Lower lobe of right lung (tissue), 2 donors: ENCODE measurements at regions not wholly inside any gene's neighbourhood (a gene's known extent, or its start where the extent isn't known, plus 50 kb on each side); places are given as distances from the start of the nearest gene placed in this dataset. TPM values are rescaled to one million over a fixed set of nuclear protein-coding genes. Genes with fewer than 3 reads are reported as not detected.
"Not testable (repeated sequence)": the region's sequence is repeated elsewhere in the genome, so short reads cannot be mapped to it uniquely, and the experiment has no call there.

Experiments used
- ATAC-seq, 2 donors: fragments of 200-7000 bp; cut with Tn5 transposase; one replicate each; pipeline ENCODE4 v1.9.1; 2020 to 2022; ENCODE audit warnings: mild to moderate bottlenecking in 2 of 2, moderate library complexity in 2 of 2
- DNase-seq: peaks from one replicate; pipeline ENCODE4 v3.0.0-alpha.2; 2020
- H3K27ac ChIP-seq: fragments of 200-600 bp; one replicate; pipeline ENCODE4 v1.8.0; 2022
- H3K27me3 ChIP-seq: fragments of 200-600 bp; one replicate; pipeline ENCODE4 v1.8.0; 2022; ENCODE audit warnings: low read depth
- H3K36me3 ChIP-seq: fragments of 200-600 bp; one replicate; pipeline ENCODE4 v1.8.0; 2022; ENCODE audit warnings: mild to moderate bottlenecking
- H3K4me1 ChIP-seq: fragments of 200-600 bp; one replicate; pipeline ENCODE4 v1.8.0; 2022
- H3K4me3 ChIP-seq: fragments of 200-600 bp; one replicate; pipeline ENCODE4 v1.8.0; 2022; ENCODE audit warnings: mild to moderate bottlenecking
- H3K9me3 ChIP-seq: fragments of 200-600 bp; one replicate; pipeline ENCODE4 v1.8.0; 2022
- intact Hi-C: fragments of 100-400 bp; cut with DNase I; formaldehyde crosslinking; loops from one replicate; pipeline ENCODE4 v1.11.0; 2022
- microRNA-seq: library from miRNA; unstranded; fragments of <30 nt; microRNA quantifications from one replicate; pipeline ENCODE4 v1.2.0, GENCODE V29; 2020; ENCODE audit warnings: borderline number of aligned reads
- donor health status: DM: no; HTN: yes; CAD: no; lungs with severe emphysema.

DNA sequence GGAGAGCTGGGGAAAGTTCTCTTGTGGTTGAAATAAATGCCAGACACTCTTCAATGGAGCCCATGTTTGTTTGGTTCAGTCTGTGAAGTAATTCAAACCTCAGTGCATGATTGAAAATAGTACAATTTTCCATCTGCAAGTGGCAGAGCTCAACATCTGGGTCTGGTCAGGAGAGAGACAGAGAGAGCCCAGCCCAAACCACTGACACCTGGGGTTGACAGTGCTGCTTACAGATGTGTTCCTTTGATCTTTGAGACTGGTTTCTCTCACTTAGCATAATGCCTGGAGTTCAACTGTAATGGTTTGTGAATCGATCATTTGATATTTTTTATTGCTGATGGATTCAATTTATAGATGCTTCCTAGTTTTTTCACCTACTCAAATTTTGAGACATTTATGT, 137.3 kb upstream of the POTEB2 start:
- H3K27me3 ChIP-seq, H3K4me1 ChIP-seq, ATAC-seq, H3K36me3 ChIP-seq, H3K4me3 ChIP-seq, H3K27ac ChIP-seq, H3K9me3 ChIP-seq, DNase-seq, intact Hi-C loops: not testable (repeated sequence)

DNA sequence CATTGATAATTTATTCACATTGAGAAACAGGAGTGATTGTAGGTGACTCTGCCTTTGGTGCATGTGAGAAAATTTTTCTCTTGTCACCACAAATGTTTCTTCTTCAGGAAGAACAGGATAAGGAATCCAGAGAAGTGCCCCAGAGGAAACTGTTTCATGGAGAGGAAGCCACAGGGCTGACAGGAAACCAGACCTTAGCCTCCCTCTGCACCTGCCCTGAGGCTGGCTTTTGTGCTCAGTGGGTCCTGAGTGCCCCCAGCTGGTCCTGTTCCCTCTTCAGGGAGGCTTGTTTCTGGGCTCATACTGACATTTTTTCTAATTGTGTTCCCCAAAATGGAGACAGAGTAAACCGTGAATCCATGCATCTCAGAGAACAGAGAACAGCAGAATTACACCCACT, 135.8 kb upstream of the POTEB2 start:
- H3K27ac ChIP-seq, DNase-seq, H3K27me3 ChIP-seq, H3K36me3 ChIP-seq, H3K4me3 ChIP-seq, ATAC-seq, H3K4me1 ChIP-seq, intact Hi-C loops, H3K9me3 ChIP-seq: not testable (repeated sequence)

DNA sequence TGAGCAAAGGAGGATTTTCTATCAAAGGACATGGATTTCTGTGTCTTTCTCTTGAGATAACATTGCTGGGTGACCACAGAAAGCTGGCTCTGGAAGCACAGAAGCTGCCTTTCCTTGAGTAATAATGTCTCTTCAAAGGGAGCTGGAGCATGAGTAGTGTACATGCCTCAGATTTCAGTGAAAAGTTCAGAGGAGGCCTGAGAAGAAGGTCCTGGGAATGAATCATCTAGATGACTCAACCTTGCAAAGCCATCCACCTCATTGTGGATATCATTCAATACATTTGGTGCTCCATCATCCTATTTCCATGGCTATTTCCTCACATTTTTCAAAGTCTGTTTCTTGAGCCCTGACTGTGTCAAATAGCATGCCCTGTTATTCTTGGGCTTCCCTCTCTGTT, 125.6 kb upstream of the POTEB2 start:
- ATAC-seq, H3K4me3 ChIP-seq, DNase-seq, intact Hi-C loops, H3K27ac ChIP-seq, H3K36me3 ChIP-seq, H3K27me3 ChIP-seq, H3K4me1 ChIP-seq, H3K9me3 ChIP-seq: not testable (repeated sequence)

DNA sequence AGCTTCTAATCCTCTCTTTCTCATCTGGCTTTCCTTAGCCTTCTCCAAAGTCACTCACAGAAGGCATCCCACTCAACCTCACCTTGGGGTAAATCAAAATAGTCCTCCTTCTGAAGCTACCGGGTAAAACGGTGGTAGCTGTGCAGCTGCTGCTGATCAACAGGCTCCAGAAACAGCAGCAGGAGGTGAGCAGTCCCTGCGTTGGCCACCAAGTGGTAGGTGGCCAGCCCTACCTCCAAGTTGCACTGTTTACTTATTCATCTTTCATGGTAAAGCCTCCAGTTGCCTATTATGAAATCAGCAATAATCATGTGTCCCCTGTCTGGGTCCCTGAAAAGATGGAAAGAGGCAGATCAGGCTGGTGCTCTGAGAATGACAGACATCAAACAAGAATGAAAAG, 125.1 kb upstream of the POTEB2 start:
- H3K27me3 ChIP-seq, H3K27ac ChIP-seq, H3K4me3 ChIP-seq, ATAC-seq, intact Hi-C loops, H3K36me3 ChIP-seq, H3K4me1 ChIP-seq, H3K9me3 ChIP-seq, DNase-seq: not testable (repeated sequence)

DNA sequence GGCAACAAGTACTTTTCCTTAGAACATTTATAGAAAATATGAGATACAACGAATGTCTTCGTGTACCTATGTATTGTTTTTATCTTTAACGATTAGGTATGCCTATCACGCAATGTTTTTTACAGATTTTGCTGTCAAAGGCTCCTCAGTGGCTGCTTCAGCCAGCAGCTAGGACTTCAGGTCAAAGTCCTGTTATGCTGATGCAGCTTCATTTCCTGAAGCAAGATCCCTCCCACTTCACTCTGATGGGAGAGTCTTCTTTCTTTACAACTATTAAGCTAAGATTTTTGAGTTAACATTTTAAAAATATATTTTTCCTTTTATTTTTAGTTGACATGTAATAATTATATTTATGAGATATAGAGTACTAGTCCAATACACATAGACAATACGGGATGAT, 120.7 kb upstream of the POTEB2 start:
- H3K27me3 ChIP-seq, H3K9me3 ChIP-seq, H3K36me3 ChIP-seq, DNase-seq, ATAC-seq, H3K4me3 ChIP-seq, intact Hi-C loops, H3K4me1 ChIP-seq, H3K27ac ChIP-seq: not testable (repeated sequence)

DNA sequence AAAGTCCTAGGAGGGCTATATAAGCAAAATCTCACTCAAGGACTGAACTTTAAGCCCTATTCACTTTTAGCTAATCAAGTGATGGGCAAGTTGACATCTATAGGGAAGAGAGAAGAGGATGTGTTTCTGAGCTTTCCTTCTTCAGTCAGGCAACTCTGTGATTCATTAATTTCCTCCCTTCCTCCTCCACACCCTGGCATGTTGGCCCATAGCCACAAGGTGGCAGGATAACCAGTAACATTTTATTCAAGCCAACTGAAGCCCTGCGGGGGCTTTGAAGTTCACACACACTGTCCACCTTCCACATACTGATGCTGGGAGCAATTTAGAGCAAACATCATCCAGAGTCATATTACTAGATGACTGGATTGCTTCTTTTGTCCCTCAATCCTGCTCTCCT, 111.9 kb upstream of the POTEB2 start:
- H3K27ac ChIP-seq, H3K27me3 ChIP-seq, H3K36me3 ChIP-seq, H3K4me1 ChIP-seq, H3K4me3 ChIP-seq, H3K9me3 ChIP-seq, intact Hi-C loops, DNase-seq: not testable (repeated sequence)
- ATAC-seq, result peak; percentile 60 to 62

DNA sequence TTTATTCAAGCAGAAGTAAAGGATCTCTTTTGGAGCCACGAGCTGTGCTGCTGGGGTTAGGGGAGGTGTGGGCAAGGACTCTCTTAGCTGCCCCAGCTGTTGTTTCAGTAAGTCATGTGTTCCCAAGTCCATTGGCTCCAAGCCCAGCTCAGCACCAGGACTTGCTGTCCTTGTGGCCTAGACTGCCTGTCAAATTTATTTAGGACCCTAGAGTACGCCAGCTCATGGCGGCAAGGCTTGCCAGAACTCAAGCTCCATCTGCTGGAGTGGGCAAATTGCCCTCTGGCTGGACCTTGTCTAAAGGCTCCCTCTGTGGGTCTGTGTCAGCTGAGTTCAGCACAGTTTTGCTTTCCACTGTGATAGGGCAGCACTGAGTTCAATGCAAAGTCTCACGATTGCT, 106.6 kb upstream of the POTEB2 start:
- intact Hi-C loops, ATAC-seq, DNase-seq: not testable (repeated sequence)

DNA sequence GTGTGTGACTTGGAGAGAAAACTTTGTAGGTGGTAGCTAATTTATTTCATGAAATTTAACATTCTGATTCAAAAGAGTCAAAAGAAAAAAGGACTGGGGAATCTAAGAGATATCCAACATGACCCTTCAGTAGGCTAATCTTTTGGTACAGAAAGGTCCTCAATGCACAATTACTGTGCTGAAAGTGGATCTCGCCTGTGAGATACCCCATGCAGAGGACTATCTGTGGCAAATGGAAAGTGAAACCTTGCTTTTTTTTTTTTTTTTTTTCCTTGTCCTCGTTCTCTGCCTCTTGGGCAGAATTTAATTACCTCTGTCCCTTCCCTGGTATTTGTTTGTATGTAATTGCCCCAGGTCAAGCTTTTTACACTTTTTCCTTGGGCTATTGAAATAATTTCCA, 93.2 kb upstream of the POTEB2 start:
- H3K4me1 ChIP-seq, H3K36me3 ChIP-seq, intact Hi-C loops, H3K27ac ChIP-seq, H3K9me3 ChIP-seq, H3K4me3 ChIP-seq, H3K27me3 ChIP-seq, ATAC-seq, DNase-seq: not testable (repeated sequence)

More for the DNA sequence above, 106.6 kb upstream of the POTEB2 start:
- H3K9me3 ChIP-seq, H3K36me3 ChIP-seq, H3K27ac ChIP-seq, H3K4me3 ChIP-seq, H3K4me1 ChIP-seq, H3K27me3 ChIP-seq: not testable (repeated sequence)

DNA sequence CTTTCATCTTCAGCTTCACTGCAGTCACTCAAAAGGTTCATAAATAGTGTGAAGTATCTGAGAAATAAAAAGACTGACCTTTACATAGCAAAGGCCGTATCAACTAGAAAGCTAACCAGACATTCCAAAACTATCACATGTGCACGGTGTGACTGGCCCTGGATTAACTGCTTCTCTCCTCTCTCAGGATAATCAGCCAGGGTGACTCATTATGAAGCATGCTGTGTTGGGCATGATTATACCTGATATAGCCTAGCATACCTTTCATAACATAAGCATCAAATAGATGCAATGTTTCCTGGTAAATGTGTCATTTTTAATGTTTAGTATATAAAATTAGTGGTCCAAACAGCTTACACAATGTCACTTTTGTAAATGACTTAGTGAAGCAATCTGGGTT, 63.2 kb upstream of the POTEB2 start:
- H3K9me3 ChIP-seq, H3K36me3 ChIP-seq, intact Hi-C loops, ATAC-seq, DNase-seq, H3K4me1 ChIP-seq, H3K27ac ChIP-seq, H3K27me3 ChIP-seq, H3K4me3 ChIP-seq: not testable (repeated sequence)

Small RNA genes in the stretch of these regions (microRNA-seq; reads per million reads assigned to microRNA genes)
- not detected for gene MIR5701-1
